HAP-1 (cell line): ENCODE measurements at regions not wholly inside any gene's neighbourhood (a gene's known extent, or its start where the extent isn't known, plus 50 kb on each side); places are given as distances from the start of the nearest gene placed in this dataset.

Experiments
- DNase-seq, 2 experiments: peaks; one replicate each; pipeline ENCODE4 v3.0.0-alpha.2; 2016 to 2020; ENCODE audit warnings: low spot score in 2 of 2
- H3K27me3 ChIP-seq: fragments of 250-450 bp; sonication (Bioruptor Pico); 2 replicates; pipeline ENCODE4 v1.5.1; 2020; ENCODE audit warnings: low read depth, mild to moderate bottlenecking, moderate library complexity
- H3K36me3 ChIP-seq: fragments of 250-450 bp; sonication (Bioruptor Pico); replicated peaks from 2 replicates; pipeline ENCODE4 v1.5.1; 2020; ENCODE audit warnings: mild to moderate bottlenecking
- H3K4me1 ChIP-seq: fragments of 250-450 bp; sonication (Bioruptor Pico); 2 replicates; pipeline ENCODE4 v1.5.1; 2020; ENCODE audit warnings: mild to moderate bottlenecking
- H3K4me3 ChIP-seq: fragments of 250-450 bp; sonication (Bioruptor Pico); 2 replicates; pipeline ENCODE4 v1.5.1; 2020; ENCODE audit warnings: mild to moderate bottlenecking, moderate library complexity
- H3K9me3 ChIP-seq: fragments of 250-450 bp; sonication (Bioruptor Pico); 2 replicates; pipeline ENCODE4 v1.5.1; 2020; ENCODE audit warnings: mild to moderate bottlenecking, moderate library complexity
- in situ Hi-C: fragments of 300-500 bp; cut with MboI; formaldehyde crosslinking; loops from 3 replicates; pipeline ENCODE4 v1.14.3; 2020; ENCODE audit warnings: low sequenced_read_pairs, inconsistent platforms, mixed read lengths

DNA sequence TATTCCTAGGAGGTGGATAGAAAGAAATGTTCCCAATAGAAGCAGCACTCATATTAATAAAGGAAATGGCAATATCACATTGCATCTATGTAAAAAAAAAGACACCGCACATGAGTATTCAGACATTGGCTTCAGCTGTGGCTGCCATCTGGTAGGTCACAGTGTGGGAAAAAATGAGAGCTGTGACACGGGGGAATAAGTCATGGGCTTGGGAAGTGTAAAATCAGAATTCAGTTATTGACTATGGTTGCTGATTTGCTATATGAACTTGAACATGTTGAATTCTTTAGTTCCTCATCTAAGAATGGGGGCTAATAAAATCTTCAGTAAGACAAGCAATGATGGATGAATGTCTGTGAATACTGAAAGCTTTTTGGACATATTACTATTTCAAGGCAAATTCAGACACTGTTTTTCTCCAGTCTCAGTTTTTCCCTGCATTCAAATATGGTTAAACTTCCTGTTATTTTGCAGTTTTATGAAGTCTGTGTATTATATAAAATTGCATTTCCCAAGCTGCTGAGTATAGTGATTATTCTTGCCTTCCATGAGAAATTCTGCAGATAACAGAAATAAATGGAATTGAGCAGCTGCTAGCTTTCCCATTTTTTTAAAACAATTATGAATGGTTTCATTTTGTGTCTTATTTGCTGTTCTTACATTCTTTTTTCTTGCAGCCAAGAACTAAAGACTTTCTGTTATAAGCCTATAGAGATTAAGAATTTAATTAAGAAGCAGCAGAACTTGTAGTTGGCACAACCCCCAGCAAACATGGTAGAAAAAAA is 221.0 kb downstream of the ANKRD50 start:
- peaks cover 4% of the 10 kb centered on the region; the same call in 1 of the 2 replicates for H3K4me1 ChIP-seq
- no peaks in the 10 kb centered on the region for H3K9me3 ChIP-seq
- in situ Hi-C loops, result no loop called here
- no peak overlapping the region for H3K4me3 ChIP-seq
- H3K36me3 ChIP-seq, result no peaks in the 10 kb centered on the region
- no peaks in the 10 kb centered on the region for H3K27me3 ChIP-seq
- no peak for DNase-seq

DNA sequence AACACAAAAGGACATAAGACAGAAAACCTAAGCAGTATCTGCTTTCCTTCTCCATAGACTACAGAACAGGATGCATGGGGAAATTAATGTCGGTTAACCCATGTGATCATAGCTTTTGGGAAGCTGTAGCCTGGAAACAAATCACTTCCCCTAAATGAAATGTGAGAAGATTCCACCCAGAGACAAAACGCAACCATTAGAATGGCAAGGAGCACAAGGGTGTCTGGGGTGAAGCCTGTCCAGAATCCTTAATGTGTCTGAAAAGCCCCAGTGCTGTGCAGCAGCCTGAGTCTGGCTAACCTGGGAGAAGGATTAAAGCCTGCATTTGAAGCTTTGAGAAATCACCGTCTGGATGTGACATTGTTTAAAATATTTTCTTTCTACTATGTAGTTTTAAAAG is 213.3 kb downstream of the ANKRD50 start:
- no peaks in the 10 kb centered on the region for H3K36me3 ChIP-seq
- in situ Hi-C loops, result no loop called here
- H3K4me3 ChIP-seq, result no peak overlapping the region
- H3K4me1 ChIP-seq, result no peaks in the 10 kb centered on the region
- no peaks in the 10 kb centered on the region for H3K27me3 ChIP-seq
- H3K9me3 ChIP-seq, result no peaks in the 10 kb centered on the region
- peak in 1 of 2 experiments; percentile 9 for DNase-seq

DNA sequence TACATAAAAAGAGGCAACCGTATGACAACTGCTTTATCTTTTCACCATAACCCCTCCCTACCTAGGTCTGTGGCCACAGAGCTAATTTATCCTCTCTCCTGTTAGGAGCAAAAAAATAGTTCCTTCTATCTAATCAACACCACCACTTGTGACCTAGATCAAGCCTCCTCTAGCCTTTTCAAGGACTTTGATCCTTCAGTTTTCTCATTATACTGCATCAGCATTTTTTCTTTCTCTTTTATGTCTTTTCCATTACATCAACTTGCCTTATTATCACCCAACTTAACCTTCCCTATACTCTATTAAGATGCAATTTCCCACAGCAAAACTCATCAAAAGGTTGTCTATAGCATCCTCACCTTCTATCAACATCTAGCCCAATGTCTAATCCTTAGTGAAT is 211.0 kb downstream of the ANKRD50 start:
- in situ Hi-C loops, result no loop called here
- H3K9me3 ChIP-seq, result no peaks in the 10 kb centered on the region
- H3K27me3 ChIP-seq, result no peaks in the 10 kb centered on the region
- no peak for DNase-seq
- H3K36me3 ChIP-seq, result no peaks in the 10 kb centered on the region
- H3K4me1 ChIP-seq, result no peaks in the 10 kb centered on the region
- H3K4me3 ChIP-seq, result no peak overlapping the region

DNA sequence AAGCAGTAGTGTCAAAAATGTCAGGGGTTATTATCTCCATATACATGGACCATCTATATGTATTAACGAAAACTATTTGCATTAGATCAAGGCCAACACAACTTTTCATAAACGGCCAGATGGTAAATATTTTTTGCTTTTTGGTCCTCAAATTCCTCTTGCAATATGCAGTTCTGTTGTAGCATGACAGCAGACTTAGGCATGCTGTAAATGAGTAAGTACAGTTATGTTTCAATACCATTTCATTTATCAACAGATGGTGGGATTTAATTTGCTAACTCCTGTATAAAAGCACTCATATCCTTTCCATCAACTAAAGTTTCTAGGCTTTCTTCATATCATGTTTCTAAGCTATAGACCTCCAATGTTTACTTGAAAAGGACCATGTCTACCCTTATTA is 208.1 kb downstream of the ANKRD50 start:
- no peaks in the 10 kb centered on the region for H3K36me3 ChIP-seq
- H3K4me3 ChIP-seq, result no peak overlapping the region
- no peak for DNase-seq
- H3K27me3 ChIP-seq, result no peaks in the 10 kb centered on the region
- H3K9me3 ChIP-seq, result no peaks in the 10 kb centered on the region
- in situ Hi-C loops, result no loop called here
- H3K4me1 ChIP-seq, result no peaks in the 10 kb centered on the region

DNA sequence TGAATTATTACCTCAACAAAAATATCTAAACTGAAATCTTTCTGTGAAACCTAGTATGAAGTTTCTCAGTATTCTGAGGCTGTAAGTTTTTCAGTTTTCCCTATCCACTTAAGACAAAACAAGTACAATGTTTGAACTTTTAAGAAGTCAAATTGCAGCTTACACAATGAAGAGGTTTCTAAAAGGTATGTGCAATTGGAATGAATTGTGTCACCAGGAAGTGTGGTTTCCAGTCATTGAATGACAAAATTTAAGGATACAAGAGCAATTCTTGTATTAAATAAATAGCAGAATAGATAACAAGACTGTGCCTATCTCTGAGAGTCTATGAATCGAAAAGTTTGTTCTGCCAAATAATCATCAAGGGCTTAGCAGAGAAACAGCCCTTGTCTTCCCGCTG is 207.3 kb downstream of the ANKRD50 start:
- H3K4me3 ChIP-seq, result no peak overlapping the region
- no peaks in the 10 kb centered on the region for H3K36me3 ChIP-seq
- H3K4me1 ChIP-seq, result no peaks in the 10 kb centered on the region
- in situ Hi-C loops, result no loop called here
- no peak for DNase-seq
- no peaks in the 10 kb centered on the region for H3K9me3 ChIP-seq
- H3K27me3 ChIP-seq, result no peaks in the 10 kb centered on the region

DNA sequence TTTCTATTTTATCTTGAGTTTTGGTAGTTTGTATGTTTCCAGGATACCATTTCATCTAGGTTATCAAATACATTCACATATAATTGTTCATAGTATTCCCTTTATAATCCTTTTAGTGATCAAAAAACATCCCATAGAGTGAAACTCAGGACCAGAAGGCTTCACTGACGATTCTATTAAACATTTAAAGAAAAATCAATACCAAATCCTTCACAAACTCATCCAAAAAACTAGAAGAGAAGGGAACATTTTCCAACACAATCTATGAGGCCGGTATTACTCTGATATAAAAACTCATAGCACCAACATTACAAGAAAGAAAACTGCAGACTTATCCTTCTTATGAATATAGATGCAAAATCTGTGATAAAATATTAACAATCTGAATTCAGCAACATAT is 203.4 kb downstream of the ANKRD50 start:
- in situ Hi-C loops, result no loop called here
- no peak overlapping the region for H3K4me3 ChIP-seq

DNA sequence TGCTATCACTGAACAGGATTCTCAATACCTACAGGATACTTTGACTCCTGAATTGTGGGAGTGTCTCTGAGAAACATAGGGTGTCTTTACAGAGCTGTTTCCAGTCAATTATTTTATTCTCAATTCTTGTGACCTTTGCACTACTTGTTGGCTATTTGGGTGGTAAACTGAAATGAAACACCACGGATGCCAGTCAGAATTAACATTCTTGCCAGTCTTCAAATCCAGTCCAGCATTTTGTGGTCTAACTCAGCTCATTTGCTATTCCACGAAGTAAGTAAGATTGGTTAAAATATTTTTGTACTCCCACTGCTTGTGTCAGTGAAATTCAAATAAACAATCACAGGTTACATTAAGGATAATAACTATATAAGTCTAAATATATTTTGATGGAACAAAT is 197.9 kb downstream of the ANKRD50 start:
- no peak for DNase-seq
- no peak overlapping the region for H3K4me3 ChIP-seq
- no peaks in the 10 kb centered on the region for H3K27me3 ChIP-seq
- in situ Hi-C loops, result no loop called here
- H3K36me3 ChIP-seq, result no peaks in the 10 kb centered on the region
- H3K4me1 ChIP-seq, result no peaks in the 10 kb centered on the region
- H3K9me3 ChIP-seq, result no peaks in the 10 kb centered on the region

More for the DNA sequence above, 203.4 kb downstream of the ANKRD50 start:
- Histone ChIP-seq H3K4me1 (no peaks in the 10 kb centered on the region), H3K36me3 (no peaks in the 10 kb centered on the region), H3K27me3 (no peaks in the 10 kb centered on the region), H3K9me3 (no peaks in the 10 kb centered on the region)
- no peak for DNase-seq

DNA sequence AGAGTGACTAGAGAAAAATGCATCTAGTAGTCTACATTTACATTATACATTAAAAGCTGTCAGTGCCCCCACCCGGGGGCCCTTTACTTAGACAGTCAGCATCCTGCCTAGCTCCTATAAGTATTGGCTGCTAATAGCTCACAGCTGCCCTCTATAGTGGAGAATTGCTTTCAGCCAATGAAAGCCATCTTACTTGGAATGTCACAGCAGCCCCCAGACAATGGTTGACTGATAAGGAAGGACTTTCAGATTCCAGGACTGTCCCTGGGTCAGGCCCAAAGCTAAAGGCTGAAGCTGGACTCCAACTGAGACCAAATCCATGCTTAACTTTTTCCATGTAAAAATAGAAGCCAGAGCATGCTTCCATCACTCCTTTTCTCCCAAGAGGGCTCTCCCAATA is 196.9 kb downstream of the ANKRD50 start:
- Histone ChIP-seq H3K27me3 (no peaks in the 10 kb centered on the region), H3K4me1 (peaks cover 8% of the 10 kb centered on the region), H3K9me3 (no peaks in the 10 kb centered on the region), H3K36me3 (no peaks in the 10 kb centered on the region), H3K4me3 (no peak overlapping the region)
- in situ Hi-C loops, result no loop called here
- DNase-seq, result no peak

DNA sequence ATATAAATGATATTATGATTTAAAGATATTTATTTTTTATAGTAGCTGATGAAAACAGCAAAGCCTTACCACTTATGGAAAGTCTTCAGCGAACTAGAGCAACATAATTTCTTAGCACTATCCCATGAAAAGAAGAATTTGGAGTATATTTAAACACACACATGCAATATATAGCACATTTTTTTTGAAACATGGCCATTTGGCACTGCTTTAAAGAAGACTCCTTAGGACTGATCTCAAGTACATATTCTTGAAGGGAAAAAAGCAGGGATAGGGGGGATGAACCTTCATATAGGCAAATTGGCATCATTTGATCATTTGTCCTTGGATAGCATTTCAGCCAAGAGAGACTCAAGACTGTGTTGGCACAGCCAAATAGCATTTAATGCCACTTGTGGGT is 193.3 kb downstream of the ANKRD50 start:
- in situ Hi-C loops, result no loop called here

DNA sequence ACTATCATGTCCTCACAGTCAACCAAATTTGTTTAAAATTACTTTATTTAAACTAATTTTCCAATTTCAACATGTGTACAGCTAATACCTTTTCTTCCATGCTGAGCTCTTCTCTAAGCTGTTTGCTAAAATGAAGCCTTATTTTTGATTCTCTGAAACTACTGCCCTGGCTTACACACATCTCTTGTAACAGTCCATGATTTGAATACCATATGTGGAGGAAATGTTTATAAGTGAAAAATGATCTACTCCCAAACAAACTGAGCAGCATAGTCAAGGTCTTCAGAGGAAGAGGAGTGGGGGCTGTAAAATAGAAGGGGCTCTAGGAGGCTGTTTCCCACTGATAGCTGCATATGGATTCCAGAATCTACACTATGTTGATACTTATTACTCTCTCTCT is 188.7 kb downstream of the ANKRD50 start:
- no peak for DNase-seq
- Histone ChIP-seq H3K9me3 (no peaks in the 10 kb centered on the region), H3K4me3 (no peak overlapping the region), H3K4me1 (peaks cover 19% of the 10 kb centered on the region), H3K27me3 (no peaks in the 10 kb centered on the region), H3K36me3 (no peaks in the 10 kb centered on the region)
- in situ Hi-C loops, result no loop called here

More for the DNA sequence above, 193.3 kb downstream of the ANKRD50 start:
- H3K27me3 ChIP-seq, result no peaks in the 10 kb centered on the region
- H3K9me3 ChIP-seq, result no peaks in the 10 kb centered on the region
- H3K4me3 ChIP-seq, result no peak overlapping the region
- peaks cover 19% of the 10 kb centered on the region for H3K4me1 ChIP-seq
- DNase-seq, result no peak
- H3K36me3 ChIP-seq, result no peaks in the 10 kb centered on the region

DNA sequence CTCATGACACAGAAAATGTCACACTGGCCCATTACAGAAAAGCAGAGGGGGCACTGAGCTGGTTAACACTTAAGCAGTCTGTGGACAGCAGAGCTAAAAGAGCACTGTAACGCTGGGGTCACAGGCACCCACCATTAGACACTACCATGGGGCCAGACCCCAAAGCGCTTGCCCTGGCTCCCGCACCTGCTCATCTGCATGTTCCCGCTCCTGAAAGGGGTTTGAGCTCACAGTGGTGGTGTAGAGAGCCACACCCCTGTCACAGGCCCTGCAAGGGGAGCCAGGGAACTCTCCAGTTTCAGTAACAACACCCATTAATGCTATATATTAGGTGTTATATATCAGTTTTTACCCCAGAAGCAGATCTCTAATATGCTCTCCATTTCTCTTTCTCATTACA is 187.0 kb downstream of the ANKRD50 start:
- Histone ChIP-seq H3K4me3 (no peak overlapping the region), H3K27me3 (no peaks in the 10 kb centered on the region), H3K9me3 (no peaks in the 10 kb centered on the region), H3K36me3 (no peaks in the 10 kb centered on the region), H3K4me1 (peaks cover 11% of the 10 kb centered on the region)
- DNase-seq, result no peak
- in situ Hi-C loops, result no loop called here

DNA sequence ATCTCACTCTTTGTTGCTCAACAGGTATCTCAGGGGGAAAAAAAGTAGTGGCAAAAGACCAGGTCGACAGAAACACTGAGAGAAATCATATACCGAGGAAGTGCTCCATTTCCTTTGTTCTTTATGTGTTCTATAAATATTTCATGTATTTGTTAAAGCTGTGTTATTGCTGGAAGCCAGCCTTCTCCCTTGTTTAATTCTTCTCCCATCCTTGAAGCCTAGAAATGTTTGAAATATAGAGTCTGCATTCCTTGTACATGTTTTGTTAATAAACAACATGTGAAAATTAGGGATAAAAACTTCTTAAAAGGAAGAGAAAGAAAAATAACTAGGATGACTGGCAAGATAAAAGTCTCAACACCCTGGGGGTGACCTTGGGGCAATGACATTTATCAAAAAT is 186.2 kb downstream of the ANKRD50 start:
- in situ Hi-C loops, result no loop called here
- Histone ChIP-seq H3K27me3 (no peaks in the 10 kb centered on the region), H3K4me3 (no peak overlapping the region), H3K9me3 (no peaks in the 10 kb centered on the region), H3K36me3 (no peaks in the 10 kb centered on the region), H3K4me1 (peaks cover 7% of the 10 kb centered on the region)
- DNase-seq, result no peak

DNA sequence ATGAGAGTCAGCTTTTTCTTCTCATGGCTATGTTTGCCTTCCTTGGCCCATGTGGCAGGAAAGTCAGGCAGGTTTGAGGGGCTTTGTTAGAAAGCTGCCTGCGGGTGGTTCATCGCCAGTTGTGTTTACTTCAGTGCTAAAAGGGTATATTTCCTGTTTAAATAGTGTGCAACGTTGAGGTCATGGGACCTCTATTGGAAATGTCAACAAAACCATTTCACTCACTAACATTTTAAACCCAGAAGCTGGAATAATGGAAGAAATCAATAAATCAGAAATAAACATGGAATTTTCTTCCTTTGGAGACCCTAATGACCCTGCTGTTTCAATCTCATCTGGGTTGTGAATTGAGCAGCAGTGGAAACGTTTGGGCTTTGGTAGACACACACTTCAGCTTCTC is 185.8 kb downstream of the ANKRD50 start:
- H3K4me1 ChIP-seq, result peaks cover 7% of the 10 kb centered on the region
- no peaks in the 10 kb centered on the region for H3K9me3 ChIP-seq
- no peak for DNase-seq
- H3K36me3 ChIP-seq, result no peaks in the 10 kb centered on the region
- H3K4me3 ChIP-seq, result no peak overlapping the region
- no peaks in the 10 kb centered on the region for H3K27me3 ChIP-seq
- in situ Hi-C loops, result no loop called here

DNA sequence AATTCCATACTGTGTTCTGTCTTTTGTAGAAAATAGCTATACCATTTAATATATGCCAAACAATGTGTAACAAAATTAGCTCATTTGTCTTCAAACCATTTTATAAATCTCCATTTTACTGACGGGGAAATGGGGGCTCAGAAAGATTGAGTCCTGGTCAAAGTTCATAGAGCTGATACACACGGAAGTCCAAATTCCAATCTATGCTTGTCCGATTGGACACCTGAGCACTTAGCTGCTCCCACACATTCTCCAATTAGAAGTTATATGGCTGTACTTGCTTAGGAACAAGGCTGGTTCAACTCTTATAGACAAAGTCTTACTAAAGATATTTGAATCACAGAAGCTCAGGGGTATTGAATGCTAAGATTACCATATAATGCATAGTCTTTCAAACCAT is 185.2 kb downstream of the ANKRD50 start:
- Histone ChIP-seq H3K4me3 (no peak overlapping the region), H3K27me3 (no peaks in the 10 kb centered on the region), H3K9me3 (no peaks in the 10 kb centered on the region), H3K36me3 (no peaks in the 10 kb centered on the region), H3K4me1 (peaks cover 5% of the 10 kb centered on the region)
- no peak for DNase-seq
- in situ Hi-C loops, result no loop called here

DNA sequence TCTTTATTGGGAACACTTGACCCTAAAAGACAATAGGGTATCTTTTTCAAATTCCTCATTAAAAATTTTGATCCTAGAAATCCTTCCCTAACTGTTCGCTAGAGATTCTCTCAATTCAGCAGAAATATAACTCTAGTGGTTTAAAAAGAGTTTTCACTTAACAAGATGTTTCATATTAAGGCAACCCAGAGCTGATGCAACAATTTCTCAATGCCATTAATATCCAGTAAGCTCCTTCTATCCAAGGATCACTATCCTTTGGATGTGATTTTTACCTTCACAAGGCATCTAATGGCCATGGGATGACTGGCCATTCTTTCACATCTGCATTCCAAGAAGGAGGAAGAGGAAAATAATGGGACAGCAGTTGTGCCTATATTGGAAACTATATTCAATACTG is 183.4 kb downstream of the ANKRD50 start:
- Histone ChIP-seq H3K36me3 (no peaks in the 10 kb centered on the region), H3K9me3 (no peaks in the 10 kb centered on the region), H3K4me1 (peaks cover 4% of the 10 kb centered on the region), H3K27me3 (no peaks in the 10 kb centered on the region), H3K4me3 (no peak overlapping the region)
- no peak for DNase-seq
- in situ Hi-C loops, result no loop called here
